HUES6 (cell line): ENCODE measurements at regions not wholly inside any gene's neighbourhood (a gene's known extent, or its start where the extent isn't known, plus 50 kb on each side); places are given as distances from the start of the nearest gene placed in this dataset.

Experiments used
- H3K27ac ChIP-seq: 2 replicates; pipeline ENCODE4 v1.7.0; 2013; ENCODE audit warnings: low read depth, mild to moderate bottlenecking, low read length, inconsistent platforms
- H3K27me3 ChIP-seq: 2 replicates; pipeline ENCODE4 v1.6.1; 2013; ENCODE audit warnings: low read length; ENCODE audit not compliant: control insufficient read depth, insufficient read depth
- H3K36me3 ChIP-seq: 2 replicates; pipeline ENCODE4 v1.6.1; 2013; ENCODE audit warnings: low read length; ENCODE audit not compliant: control insufficient read depth, insufficient read depth
- H3K4me1 ChIP-seq: 2 replicates; pipeline ENCODE4 v1.6.1; 2013; ENCODE audit warnings: low read length; ENCODE audit not compliant: control insufficient read depth, insufficient read depth
- H3K4me3 ChIP-seq: 2 replicates; pipeline ENCODE4 v1.5.1; 2013; ENCODE audit warnings: low read depth, low read length
- H3K9ac ChIP-seq: one replicate; pipeline ENCODE4 v1.6.1; 2013; ENCODE audit warnings: mild to moderate bottlenecking, low read length
- H3K9me3 ChIP-seq: 2 replicates; pipeline ENCODE4 v1.6.1; 2013; ENCODE audit warnings: low read depth, low read length; ENCODE audit not compliant: control insufficient read depth, insufficient read depth

DNA sequence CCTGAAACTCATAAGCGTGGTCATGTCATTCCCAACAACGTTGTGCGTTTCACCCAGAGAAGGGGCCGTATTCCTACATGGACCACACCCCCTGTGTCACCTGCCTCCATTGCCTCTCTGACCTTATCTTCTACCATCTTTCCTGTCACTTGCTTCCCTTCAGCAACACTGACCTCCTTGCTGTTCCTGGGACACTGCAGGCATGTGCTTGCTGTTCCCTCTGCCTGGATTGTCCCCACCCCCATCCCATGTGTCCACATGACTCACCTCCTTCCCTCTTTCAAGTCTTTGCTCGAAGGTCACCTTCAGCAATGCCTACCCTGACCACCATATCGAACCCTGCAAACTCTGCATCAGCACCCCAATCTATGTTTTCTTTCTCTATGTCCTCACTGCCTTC lies 133.2 kb upstream of the ZNF618 start:
- H3K4me3 ChIP-seq, result no peak overlapping the region
- H3K36me3 ChIP-seq, result no peaks in the 10 kb centered on the region
- H3K27me3 ChIP-seq, result no peaks in the 10 kb centered on the region
- H3K9me3 ChIP-seq, result peaks cover under 1% of the 10 kb centered on the region; the same call in 1 of the 2 replicates
- H3K4me1 ChIP-seq, result peaks cover 12% of the 10 kb centered on the region; the same call in 1 of the 2 replicates
- H3K9ac ChIP-seq, result no peak overlapping the region
- H3K27ac ChIP-seq, result no peak overlapping the region

DNA sequence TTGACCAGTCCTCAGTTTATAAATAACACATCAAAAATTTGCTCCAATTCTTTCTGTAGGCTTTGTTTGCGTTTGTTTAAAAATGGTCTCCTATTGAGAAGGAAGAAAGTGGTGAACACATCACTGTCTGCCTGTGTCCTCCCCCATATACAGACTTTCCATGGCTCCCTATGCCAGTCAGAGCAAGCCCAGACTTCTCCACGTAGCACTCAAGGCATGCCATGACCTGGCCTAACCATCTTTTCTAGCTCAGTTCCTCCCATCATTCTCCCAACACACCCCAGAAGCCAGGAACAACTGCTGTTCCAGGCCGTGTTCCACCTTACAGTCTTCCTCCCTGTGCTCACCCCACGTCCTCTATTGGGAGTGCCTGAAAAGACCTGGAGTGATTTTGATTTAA lies 129.6 kb upstream of the ZNF618 start:
- Histone ChIP-seq H3K27ac (no peak overlapping the region), H3K9ac (no peak overlapping the region), H3K4me3 (no peak overlapping the region), H3K27me3 (no peaks in the 10 kb centered on the region), H3K9me3 (peaks cover 3% of the 10 kb centered on the region; the same call in 1 of the 2 replicates), H3K36me3 (no peaks in the 10 kb centered on the region), H3K4me1 (peaks cover 7% of the 10 kb centered on the region; the same call in 1 of the 2 replicates)

DNA sequence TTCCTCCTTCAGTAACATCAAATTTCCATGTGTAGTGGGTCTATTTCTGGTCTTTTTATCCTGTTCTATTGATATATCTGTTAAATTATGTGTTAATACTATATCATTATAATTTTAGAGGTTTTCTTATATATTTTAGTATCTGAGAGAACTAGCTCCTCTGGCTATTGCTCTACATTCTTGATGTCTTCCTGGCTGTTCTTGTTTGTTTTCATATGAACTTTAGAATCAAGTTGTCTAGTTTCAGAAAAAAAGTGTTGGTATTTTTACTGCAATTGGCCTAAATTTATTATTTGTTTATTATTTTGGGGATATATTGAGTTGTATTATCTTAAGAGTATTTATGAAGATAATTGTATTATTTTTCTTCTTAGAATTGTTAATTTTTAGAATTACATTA lies 128.0 kb upstream of the ZNF618 start:
- Histone ChIP-seq H3K4me1 (no peaks in the 10 kb centered on the region), H3K9ac (no peak overlapping the region), H3K9me3 (peaks cover 3% of the 10 kb centered on the region; the same call in 1 of the 2 replicates), H3K27me3 (no peaks in the 10 kb centered on the region), H3K36me3 (no peaks in the 10 kb centered on the region), H3K4me3 (no peak overlapping the region), H3K27ac (no peak overlapping the region)

DNA sequence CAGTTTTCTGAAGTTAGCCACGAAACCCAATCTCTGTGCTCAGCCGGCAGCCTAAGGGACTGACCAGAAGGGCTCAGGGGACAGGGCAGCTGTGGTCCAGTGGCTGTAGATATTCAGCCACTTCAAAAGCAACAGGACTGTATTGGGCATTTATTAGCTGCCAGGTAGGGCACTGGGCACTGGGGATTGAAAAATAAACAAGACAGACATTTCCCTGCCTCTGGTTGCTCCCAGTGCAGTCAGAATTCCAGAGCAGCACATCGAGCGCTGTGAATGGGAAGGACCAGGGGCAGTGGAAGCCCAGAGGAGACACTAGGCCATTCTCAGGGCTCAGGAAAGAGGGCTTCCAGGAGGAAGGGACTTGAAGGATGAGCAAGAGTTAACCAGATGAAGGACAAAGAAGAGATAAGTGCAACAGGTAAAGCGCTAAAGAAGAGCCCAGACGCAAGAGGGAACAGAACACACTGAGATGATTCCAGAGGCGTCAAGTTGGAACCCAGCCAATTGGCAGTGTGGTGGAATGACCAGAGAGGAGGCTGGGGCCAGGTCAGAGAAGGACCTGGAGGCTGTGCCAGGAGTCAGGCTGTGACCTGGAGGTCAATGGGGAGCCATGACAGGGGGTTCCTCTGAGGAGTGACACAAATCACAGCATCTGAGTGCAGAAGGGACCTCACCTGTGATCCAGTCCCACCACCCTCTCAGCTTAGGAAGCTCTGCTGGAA lies 122.5 kb upstream of the ZNF618 start:
- Histone ChIP-seq H3K9me3 (no peaks in the 10 kb centered on the region; the same call in 1 of the 2 replicates), H3K9ac (no peak overlapping the region), H3K27me3 (no peaks in the 10 kb centered on the region), H3K36me3 (no peaks in the 10 kb centered on the region), H3K4me1 (peaks cover 16% of the 10 kb centered on the region), H3K4me3 (no peak overlapping the region), H3K27ac (no peak overlapping the region)

DNA sequence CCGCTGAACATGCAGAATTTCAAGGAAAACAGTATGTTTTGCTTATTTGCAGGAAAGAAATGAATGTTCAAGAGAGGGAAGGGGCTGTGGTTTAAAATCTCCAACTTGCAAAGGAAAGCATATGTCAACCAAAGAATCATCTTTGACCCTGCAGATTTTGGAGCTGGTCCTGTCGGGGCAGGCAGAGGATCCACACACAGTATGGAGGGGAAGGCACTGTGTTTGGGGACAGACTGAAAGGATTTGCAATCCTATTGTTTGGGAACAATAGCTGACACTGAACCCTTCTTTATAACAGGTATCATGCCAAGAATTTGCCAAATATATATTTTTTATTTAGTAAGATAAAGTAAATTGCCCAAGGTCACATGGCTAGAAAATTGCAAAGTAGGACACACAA lies 121.4 kb upstream of the ZNF618 start:
- no peak overlapping the region for H3K9ac ChIP-seq

DNA sequence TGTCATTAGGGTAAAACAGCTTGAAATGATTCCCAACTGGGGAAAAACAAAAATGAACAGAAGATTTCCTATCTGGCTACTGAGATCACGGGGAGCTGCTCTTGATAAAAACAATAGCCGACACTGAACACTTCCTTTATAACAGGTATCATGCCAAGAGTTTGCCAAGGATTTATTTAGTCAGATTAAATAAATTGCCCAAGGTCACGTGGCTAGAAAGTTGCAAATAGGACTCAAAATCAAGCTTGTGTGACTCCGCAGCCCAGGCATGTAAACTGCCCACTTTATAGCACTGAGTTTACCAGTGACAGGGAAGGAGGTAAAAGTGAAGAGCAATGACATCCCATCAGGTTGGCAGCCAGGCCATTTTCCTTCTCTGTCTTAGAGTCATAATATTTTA lies 120.7 kb upstream of the ZNF618 start:
- H3K4me1 ChIP-seq, result peaks cover 16% of the 10 kb centered on the region

More for the DNA sequence above, 121.4 kb upstream of the ZNF618 start:
- Histone ChIP-seq H3K36me3 (no peaks in the 10 kb centered on the region), H3K4me3 (no peak overlapping the region), H3K9me3 (peaks cover 10% of the 10 kb centered on the region), H3K27ac (no peak overlapping the region), H3K27me3 (no peaks in the 10 kb centered on the region), H3K4me1 (peaks cover 16% of the 10 kb centered on the region)

DNA sequence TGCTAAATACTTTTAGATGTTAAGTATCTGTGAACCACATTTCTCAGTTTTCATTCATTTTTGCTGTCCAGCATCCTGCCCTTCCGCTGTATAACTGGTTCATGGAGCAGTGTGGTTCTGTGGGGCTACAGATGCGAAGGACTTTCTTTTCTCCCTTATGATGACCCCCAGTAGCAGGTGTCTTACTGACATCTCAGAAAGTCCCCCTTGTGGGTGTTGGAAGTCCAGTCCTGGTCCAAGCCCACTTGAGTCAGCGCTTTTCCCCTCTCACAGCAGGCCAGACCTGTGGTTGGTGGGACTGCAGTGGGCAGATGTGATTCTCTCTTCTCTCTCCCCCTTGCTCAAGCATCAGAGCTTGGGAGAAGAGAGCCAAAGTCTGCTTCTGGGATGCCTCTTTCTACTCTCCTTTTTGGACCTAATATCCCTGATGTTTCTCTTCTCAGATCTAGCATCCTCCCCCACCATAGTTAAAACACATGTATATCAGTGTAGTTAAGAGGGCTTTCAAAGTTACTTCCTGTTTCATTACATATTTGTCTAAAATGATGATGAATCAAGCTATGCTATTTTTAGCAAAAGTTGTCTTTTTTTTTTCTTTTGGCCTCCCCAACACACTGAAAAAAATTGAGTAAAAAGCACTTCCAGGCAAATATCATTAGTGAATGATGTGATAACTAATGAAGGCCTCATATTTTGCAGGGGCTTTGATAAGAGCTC lies 119.5 kb upstream of the ZNF618 start:
- H3K36me3 ChIP-seq, result no peaks in the 10 kb centered on the region
- H3K9me3 ChIP-seq, result peaks cover 11% of the 10 kb centered on the region
- H3K4me3 ChIP-seq, result no peak overlapping the region
- H3K9ac ChIP-seq, result no peak overlapping the region
- peaks cover 16% of the 10 kb centered on the region for H3K4me1 ChIP-seq
- no peak overlapping the region for H3K27ac ChIP-seq
- no peaks in the 10 kb centered on the region for H3K27me3 ChIP-seq

More for the DNA sequence above, 120.7 kb upstream of the ZNF618 start:
- H3K27ac ChIP-seq, result no peak overlapping the region
- no peak overlapping the region for H3K9ac ChIP-seq
- no peaks in the 10 kb centered on the region for H3K27me3 ChIP-seq
- no peaks in the 10 kb centered on the region for H3K36me3 ChIP-seq
- H3K4me3 ChIP-seq, result no peak overlapping the region
- peaks cover 11% of the 10 kb centered on the region for H3K9me3 ChIP-seq

DNA sequence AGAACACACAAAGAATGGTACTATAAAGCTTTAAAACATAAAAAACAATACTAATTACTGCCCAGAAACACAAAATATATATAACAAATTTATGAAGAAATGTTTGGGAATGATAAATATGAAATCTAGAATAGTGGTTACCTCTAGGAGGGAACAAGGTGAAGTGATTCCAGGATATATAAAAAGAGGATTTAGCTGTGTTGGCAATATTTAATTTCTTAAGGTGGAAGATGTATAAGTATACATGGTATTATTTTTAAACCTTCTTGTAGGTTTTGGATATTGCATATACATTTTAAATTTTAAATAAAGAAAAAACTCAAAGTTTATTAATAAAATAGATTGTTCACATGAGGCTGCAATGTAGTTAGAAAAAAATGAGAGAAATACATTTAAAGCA lies 112.7 kb upstream of the ZNF618 start:
- H3K4me1 ChIP-seq, result no peaks in the 10 kb centered on the region
- no peak overlapping the region for H3K9ac ChIP-seq
- H3K4me3 ChIP-seq, result no peak overlapping the region
- H3K9me3 ChIP-seq, result peaks cover 11% of the 10 kb centered on the region
- no peaks in the 10 kb centered on the region for H3K27me3 ChIP-seq
- no peak overlapping the region for H3K27ac ChIP-seq
- H3K36me3 ChIP-seq, result no peaks in the 10 kb centered on the region

DNA sequence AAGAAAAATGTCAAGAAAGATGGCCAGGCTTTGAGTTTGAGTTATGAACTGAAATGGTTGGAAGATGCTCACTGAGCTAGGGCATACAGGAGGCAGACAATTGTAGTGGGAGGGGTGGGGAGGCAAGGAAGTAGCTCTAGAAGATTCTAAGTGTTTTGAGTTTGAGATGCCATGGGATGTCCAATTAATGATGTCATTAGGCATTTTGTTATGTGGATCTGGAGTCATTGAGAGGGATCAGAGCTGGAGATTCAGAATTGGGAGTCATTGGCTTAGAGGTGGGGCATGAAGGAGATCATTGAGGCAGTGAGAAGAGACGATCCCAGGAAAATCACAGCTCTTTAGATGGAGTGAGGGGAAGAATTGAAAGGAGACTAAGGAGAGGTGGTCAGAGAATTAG lies 111.5 kb upstream of the ZNF618 start:
- H3K9me3 ChIP-seq, result peaks cover 3% of the 10 kb centered on the region; the same call in 1 of the 2 replicates
- H3K4me1 ChIP-seq, result no peaks in the 10 kb centered on the region
- H3K4me3 ChIP-seq, result no peak overlapping the region
- no peak overlapping the region for H3K9ac ChIP-seq
- 0 out of 2 replicates have a peak, but pooled peaks cover 3% of the 10 kb centered on the region for H3K27me3 ChIP-seq
- no peak overlapping the region for H3K27ac ChIP-seq
- no peaks in the 10 kb centered on the region for H3K36me3 ChIP-seq

DNA sequence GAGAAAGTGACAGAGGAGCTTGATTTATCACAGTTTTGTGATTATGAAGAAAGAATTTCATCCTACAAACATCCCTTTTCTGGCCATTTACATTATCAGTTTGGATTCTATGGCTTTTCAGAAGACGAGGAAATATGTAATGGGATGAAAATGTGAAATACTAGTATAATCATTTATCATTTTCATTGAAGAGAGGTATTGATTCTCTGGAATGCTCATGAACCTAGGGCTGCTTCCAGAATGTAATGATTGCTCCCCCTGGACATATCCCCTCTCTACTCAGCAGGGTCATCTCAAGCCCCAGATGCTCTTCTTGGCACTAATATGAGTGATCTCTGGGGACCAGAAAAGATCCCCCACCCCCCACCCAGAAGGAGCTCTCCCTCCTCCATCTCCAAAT lies 106.7 kb upstream of the ZNF618 start:
- H3K9me3 ChIP-seq, result no peaks in the 10 kb centered on the region; the same call in 1 of the 2 replicates
- H3K36me3 ChIP-seq, result no peaks in the 10 kb centered on the region
- no peak overlapping the region for H3K9ac ChIP-seq
- H3K27me3 ChIP-seq, result peaks cover 3% of the 10 kb centered on the region; the same call in 1 of the 2 replicates
- no peaks in the 10 kb centered on the region for H3K4me1 ChIP-seq
- H3K27ac ChIP-seq, result no peak overlapping the region
- H3K4me3 ChIP-seq, result no peak overlapping the region

DNA sequence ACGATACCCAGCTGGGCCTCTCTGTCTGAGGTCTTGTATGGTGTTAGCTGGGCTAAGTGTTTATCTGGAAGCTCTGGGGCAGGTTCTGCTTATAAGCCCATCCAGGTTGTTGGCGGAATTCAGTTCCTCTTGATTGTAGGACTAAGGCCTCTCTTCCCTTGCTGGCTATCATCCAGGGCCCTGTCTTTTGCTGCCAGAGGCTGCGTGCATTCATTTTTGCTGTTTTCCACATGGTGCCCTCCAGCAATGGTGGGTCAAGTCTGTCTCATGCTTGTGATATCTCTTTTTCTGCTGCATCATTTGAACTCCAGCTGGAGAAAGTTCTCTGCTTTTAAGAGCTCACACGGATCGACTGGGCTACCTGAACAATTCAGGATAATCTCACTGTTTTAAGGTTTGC lies 105.7 kb upstream of the ZNF618 start:
- Histone ChIP-seq H3K9me3 (no peaks in the 10 kb centered on the region; the same call in 1 of the 2 replicates), H3K4me1 (no peaks in the 10 kb centered on the region), H3K36me3 (no peaks in the 10 kb centered on the region), H3K27ac (no peak overlapping the region), H3K9ac (no peak overlapping the region), H3K27me3 (peaks cover 3% of the 10 kb centered on the region; the same call in 1 of the 2 replicates), H3K4me3 (no peak overlapping the region)
